Bronchial epithelial cell (primary cell): ENCODE measurements at regions not wholly inside any gene's neighbourhood (a gene's known extent, or its start where the extent isn't known, plus 50 kb on each side); places are given as distances from the start of the nearest gene placed in this dataset.

ENCODE experiments used
- DNase-seq: peaks from one replicate; pipeline ENCODE4 v3.0.0-alpha.2; 2010; ENCODE audit warnings: low read depth
- FAIRE-seq: peaks from 2 replicates; lab custom pipeline; 2011; peaks lifted over from hg19 to GRCh38; lab: Jason Lieb, UNC
- H3K27me3 ChIP-seq: 2 replicates; pipeline ENCODE4 v1.5.1; 2011; ENCODE audit warnings: low read length; ENCODE audit not compliant: control insufficient read depth, insufficient read depth
- H3K36me3 ChIP-seq: 2 replicates; pipeline ENCODE4 v1.5.1; 2011; ENCODE audit warnings: low read length; ENCODE audit not compliant: control insufficient read depth, insufficient read depth
- H3K4me3 ChIP-seq: 2 replicates; pipeline ENCODE4 v1.5.1; 2011; ENCODE audit warnings: mild to moderate bottlenecking, low read depth, low read length, control low read depth
- TF ChIP-seq, protein P1 (sequence below): IDR thresholded peaks from 2 replicates; pipeline ENCODE4 v1.5.1; 2011; ENCODE audit warnings: mild to moderate bottlenecking, moderate library complexity, low read length, control low read depth, inconsistent platforms; ENCODE audit not compliant: insufficient read depth, severe bottlenecking

DNA sequence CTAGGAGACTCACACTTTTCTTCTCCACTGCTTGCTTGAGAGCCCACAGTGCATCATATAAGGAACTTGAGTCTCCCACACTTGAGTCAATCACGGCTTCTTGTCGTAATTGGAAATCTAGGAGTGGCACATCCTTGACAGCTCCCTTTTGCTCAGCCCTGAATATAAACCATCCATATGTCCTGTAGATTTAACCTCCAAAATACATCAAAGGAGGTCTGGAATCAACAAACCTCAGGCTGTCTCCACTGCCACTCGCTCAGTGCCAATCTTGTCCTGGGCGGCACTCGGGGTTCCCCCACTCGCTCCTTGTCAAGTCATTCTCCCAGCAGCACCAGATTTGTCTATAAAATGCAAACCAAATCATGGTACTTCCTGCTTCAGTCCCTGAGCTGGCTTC lies 84.4 kb upstream of the UQCRFS1 start:
- no peak for FAIRE-seq
- TF ChIP-seq, protein P1, sequence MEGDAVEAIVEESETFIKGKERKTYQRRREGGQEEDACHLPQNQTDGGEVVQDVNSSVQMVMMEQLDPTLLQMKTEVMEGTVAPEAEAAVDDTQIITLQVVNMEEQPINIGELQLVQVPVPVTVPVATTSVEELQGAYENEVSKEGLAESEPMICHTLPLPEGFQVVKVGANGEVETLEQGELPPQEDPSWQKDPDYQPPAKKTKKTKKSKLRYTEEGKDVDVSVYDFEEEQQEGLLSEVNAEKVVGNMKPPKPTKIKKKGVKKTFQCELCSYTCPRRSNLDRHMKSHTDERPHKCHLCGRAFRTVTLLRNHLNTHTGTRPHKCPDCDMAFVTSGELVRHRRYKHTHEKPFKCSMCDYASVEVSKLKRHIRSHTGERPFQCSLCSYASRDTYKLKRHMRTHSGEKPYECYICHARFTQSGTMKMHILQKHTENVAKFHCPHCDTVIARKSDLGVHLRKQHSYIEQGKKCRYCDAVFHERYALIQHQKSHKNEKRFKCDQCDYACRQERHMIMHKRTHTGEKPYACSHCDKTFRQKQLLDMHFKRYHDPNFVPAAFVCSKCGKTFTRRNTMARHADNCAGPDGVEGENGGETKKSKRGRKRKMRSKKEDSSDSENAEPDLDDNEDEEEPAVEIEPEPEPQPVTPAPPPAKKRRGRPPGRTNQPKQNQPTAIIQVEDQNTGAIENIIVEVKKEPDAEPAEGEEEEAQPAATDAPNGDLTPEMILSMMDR, result no peak

DNA sequence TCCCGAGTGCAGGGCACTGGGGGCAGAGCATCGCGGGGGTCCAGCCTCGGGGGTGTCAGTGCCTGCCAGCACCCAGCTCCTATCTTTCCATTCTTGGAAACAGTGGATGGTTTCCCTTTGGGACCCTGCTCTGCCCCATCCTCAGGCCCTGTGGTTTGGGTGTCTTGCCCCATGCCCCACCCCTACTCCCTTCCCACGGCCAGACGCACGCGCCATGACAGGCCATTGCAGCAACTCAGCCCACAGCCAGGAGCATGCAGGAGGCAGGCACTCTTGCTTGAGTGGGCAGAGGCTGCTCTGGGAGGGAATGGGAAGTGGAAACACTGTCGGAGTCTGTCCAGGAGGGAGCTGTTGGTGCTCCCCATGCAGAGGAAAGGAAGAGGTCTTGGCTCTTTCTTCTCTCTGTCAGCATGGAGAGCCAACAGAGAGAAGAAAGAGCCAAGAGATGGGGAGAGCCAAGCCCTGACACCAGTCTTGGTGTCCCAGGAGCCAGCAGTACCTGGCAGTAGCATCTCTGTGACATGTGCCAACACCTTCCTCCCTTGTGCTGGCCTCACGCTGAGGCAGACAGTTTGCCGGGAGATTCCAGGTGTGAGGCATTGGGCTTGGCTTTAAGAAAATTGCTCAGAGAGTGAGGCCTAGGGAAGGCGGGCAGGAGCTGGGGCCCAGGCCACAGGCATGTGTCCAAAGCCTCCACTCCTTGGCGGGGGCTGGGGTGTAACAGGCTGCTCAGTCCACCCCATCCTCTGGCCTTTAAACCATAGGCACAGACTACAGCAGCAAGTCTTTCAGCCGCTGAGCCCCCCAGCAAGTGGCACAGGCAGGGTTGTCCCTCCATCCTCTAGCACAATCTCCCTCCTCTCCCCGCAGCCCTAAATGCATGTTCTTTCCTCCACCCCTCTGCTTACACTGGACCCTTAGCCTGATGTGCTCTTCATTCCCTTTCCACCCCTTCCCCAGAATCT lies 86.7 kb upstream of the UQCRFS1 start:
- Histone ChIP-seq H3K36me3 (no peaks in the 10 kb centered on the region), H3K4me3 (no peak overlapping the region), H3K27me3 (no peaks in the 10 kb centered on the region)
- FAIRE-seq (no peak), DNase-seq (no peak)
- TF ChIP-seq, protein P1, result no peak

More for the DNA sequence above, 84.4 kb upstream of the UQCRFS1 start:
- Histone ChIP-seq H3K4me3 (no peak overlapping the region), H3K36me3 (no peaks in the 10 kb centered on the region), H3K27me3 (no peaks in the 10 kb centered on the region)
- no peak for DNase-seq

DNA sequence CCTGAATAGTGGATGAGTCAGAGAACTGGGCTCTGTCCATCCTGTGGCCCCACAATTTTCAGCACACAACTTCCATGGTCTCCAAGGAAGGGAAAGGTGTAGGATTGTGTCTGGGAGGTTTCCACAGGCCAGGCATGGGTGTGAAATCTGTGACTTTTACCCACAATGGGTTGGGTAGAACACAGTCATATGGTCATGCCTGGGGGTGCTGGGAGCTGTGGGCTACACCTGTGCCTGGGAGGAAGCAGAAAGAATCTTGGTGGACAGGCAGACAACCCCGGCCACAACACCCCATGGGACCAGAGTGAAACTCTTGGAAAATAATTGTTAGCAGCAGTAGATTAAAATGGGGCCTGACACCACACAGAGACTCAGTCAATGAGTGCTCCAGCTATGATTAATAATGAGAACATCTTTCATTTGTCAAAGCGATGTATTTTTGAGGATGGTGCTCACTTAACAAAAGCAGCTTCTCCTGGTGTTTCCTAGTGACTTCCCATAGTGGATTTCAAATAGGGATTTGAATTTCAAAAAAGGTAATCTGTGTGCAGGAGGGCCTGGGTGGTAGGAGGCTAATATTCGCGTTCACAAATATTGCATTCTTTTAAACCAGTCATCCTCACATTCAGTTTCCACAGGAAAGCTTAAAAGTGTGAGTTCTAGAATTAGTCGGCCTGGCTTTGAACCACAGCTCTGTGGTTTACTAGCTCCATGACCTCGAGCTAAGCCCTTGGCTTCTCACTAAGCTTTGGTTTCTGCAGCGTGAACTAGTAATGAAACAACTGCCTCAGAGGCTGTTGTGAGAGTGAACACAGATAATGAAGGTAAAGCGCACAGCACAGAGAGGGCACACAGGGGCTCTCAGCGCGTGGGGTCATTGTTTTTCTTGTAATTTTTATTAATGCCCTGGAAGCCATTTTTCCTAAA lies 89.3 kb upstream of the UQCRFS1 start:
- no peaks in the 10 kb centered on the region for H3K27me3 ChIP-seq
- FAIRE-seq (no peak), DNase-seq (no peak)
- H3K4me3 ChIP-seq, result no peak overlapping the region
- TF ChIP-seq, protein P1, result no peak
- no peaks in the 10 kb centered on the region for H3K36me3 ChIP-seq

DNA sequence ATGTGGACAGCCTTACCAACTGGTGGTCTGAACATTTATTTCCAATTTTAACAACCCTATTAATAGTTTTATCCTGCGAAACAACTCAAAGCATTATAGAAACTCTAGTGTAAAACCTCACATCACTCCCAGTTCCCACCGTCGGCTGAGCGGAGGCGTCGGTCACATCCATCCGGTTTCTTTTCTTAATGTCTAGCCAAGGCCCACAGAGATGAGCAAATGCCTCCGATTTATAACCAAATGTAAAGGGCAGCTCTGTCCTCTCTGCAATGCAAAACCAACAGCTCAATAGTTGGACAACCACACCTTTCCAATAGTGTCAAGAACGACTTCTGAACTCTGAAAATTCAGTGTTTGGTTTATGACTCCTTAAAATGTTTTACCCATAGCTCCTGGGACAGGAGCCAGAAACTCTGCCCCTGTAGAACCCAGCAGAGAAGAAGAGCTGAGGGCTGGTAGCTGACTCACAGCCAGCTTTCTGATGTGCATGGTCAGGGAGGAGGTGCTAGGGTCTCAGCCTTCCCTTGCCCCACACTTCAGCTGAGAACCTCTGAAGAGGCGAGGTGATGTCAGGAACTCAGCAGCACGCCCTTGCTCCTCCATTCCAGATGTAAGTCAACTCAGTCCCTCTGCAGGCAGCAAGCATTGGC lies 90.2 kb upstream of the UQCRFS1 start:
- DNase-seq (no peak), FAIRE-seq (no peak)
- TF ChIP-seq, protein P1, result no peak
- no peaks in the 10 kb centered on the region for H3K27me3 ChIP-seq
- no peaks in the 10 kb centered on the region for H3K36me3 ChIP-seq
- no peak overlapping the region for H3K4me3 ChIP-seq

DNA sequence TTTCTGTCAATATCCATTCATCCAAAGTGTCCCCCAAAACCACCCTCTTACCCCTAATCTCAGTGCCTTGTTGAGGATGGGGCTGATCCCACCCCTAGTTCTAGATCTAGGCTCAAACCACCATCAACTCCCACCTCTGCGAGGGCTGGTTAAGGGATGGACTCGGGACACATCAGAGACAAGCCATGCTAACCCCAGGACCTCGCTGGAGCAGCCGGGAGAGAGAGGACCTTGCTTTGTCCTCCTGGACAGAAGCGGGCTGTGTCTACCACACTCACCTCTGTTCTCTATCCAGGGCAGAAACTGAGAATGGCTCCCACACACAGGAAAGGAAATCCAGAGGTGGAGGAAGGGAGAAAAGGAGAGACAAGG lies 90.8 kb upstream of the UQCRFS1 start:
- Histone ChIP-seq H3K4me3 (no peak overlapping the region), H3K36me3 (no peaks in the 10 kb centered on the region), H3K27me3 (no peaks in the 10 kb centered on the region)
- TF ChIP-seq, protein P1, result no peak
- FAIRE-seq (no peak), DNase-seq (no peak)
